ENCODE measurements at regions not wholly inside any gene's neighbourhood (a gene's known extent, or its start where the extent isn't known, plus 50 kb on each side); places are given as distances from the start of the nearest gene placed in this dataset.
"Not testable (repeated sequence)": the region's sequence is repeated elsewhere in the genome, so short reads cannot be mapped to it uniquely, and the experiment has no call there.

- H2AFZ ChIP-seq (ENCODE audit: low read depth, low read length); H3K9me1 ChIP-seq (ENCODE audit: control insufficient read depth, insufficient read depth, low read length); H3K36me3 ChIP-seq (ENCODE audit: control insufficient read depth, insufficient read depth, low read length); H3K9ac ChIP-seq (ENCODE audit: insufficient read depth in 1 of 2, low read depth in 2 of 2, low read length in 2 of 2); DNase-seq (ENCODE audit: extremely low read depth in 1 of 4, low spot score in 3 of 4); H4K20me1 ChIP-seq (replicated peaks; ENCODE audit: control insufficient read depth, insufficient read depth, low read length); H3K4me2 ChIP-seq (ENCODE audit: insufficient read depth, low read length); POLR2A ChIA-PET; ATAC-seq; BruUV-seq (replicated peaks); H3K27ac ChIP-seq (ENCODE audit: extremely low read depth, low read depth, low read length); H3K27me3 ChIP-seq (ENCODE audit: control insufficient read depth in 2 of 2, insufficient read depth in 2 of 2, low read length in 2 of 2); intact Hi-C loops (cut with micrococcal nuclease); H3K9me3 ChIP-seq (replicated peaks; ENCODE audit: control insufficient read depth, insufficient read depth, low read depth, low read length); CTCF ChIA-PET (ENCODE audit: low intra/inter-chr PET ratio); H3K4me1 ChIP-seq (replicated peaks in 1 of 2; ENCODE audit: control insufficient read depth in 2 of 2, insufficient read depth in 2 of 2, low read length in 2 of 2); H3K4me3 ChIP-seq; FAIRE-seq; H3K79me2 ChIP-seq (ENCODE audit: control insufficient read depth, insufficient read depth, low read length); in situ Hi-C loops (cut with MboI): not testable (repeated sequence)
- 40% methylated on average over 2 of the region's 7 CpGs for WGBS (ENCODE audit: insufficient coverage, low coverage, missing lambda C conversion rate)
- 0 out of 6 replicates have a peak, but pooled peaks of 1 of the 3 experiments have one; percentile 8 for TF ChIP-seq CTCF (IDR thresholded peaks at IDR 0.05 in 2 of 3, conservative IDR thresholded peaks at IDR 0.05 in 1 of 3; ENCODE audit: insufficient read depth in 2 of 3, low read depth in 1 of 3, low read length in 3 of 3)
Measured at GRCh38 chr1:243053048-243053447, 202.0 kb downstream of the CEP170 start.

GRCh38 chr1:243050613-243051012, 204.5 kb downstream of the CEP170 start:
- H2AFZ ChIP-seq (ENCODE audit: low read depth, low read length); H3K4me2 ChIP-seq (ENCODE audit: insufficient read depth, low read length); H3K27me3 ChIP-seq (ENCODE audit: control insufficient read depth in 2 of 2, insufficient read depth in 2 of 2, low read length in 2 of 2); H3K9me3 ChIP-seq (replicated peaks; ENCODE audit: control insufficient read depth, insufficient read depth, low read depth, low read length); intact Hi-C loops (cut with micrococcal nuclease); BruUV-seq (replicated peaks); H3K79me2 ChIP-seq (ENCODE audit: control insufficient read depth, insufficient read depth, low read length); H3K27ac ChIP-seq (ENCODE audit: extremely low read depth, low read depth, low read length); in situ Hi-C loops (cut with MboI); H3K9ac ChIP-seq (ENCODE audit: insufficient read depth in 1 of 2, low read depth in 2 of 2, low read length in 2 of 2); H3K4me1 ChIP-seq (replicated peaks in 1 of 2; ENCODE audit: control insufficient read depth in 2 of 2, insufficient read depth in 2 of 2, low read length in 2 of 2); FAIRE-seq; H3K9me1 ChIP-seq (ENCODE audit: control insufficient read depth, insufficient read depth, low read length); H3K4me3 ChIP-seq; CTCF ChIA-PET (ENCODE audit: low intra/inter-chr PET ratio); H3K36me3 ChIP-seq (ENCODE audit: control insufficient read depth, insufficient read depth, low read length); H4K20me1 ChIP-seq (replicated peaks; ENCODE audit: control insufficient read depth, insufficient read depth, low read length); ATAC-seq; DNase-seq (ENCODE audit: extremely low read depth in 1 of 4, low spot score in 3 of 4): not testable (repeated sequence)
- WGBS (ENCODE audit: insufficient coverage, low coverage, missing lambda C conversion rate) = 34% methylated on average over 5 of the region's 9 CpGs
- POLR2A ChIA-PET = interaction anchor here (0.6 kb wide), 1 partner anchor 347 kb away, joined by 4 read pairs; no protein-coding TSS in a partner anchor

- H3K4me1 ChIP-seq (replicated peaks in 1 of 2; ENCODE audit: control insufficient read depth in 2 of 2, insufficient read depth in 2 of 2, low read length in 2 of 2); H3K4me3 ChIP-seq; H3K9me3 ChIP-seq (replicated peaks; ENCODE audit: control insufficient read depth, insufficient read depth, low read depth, low read length); DNase-seq (ENCODE audit: extremely low read depth in 1 of 4, low spot score in 3 of 4); H3K9ac ChIP-seq (ENCODE audit: insufficient read depth in 1 of 2, low read depth in 2 of 2, low read length in 2 of 2); H3K27ac ChIP-seq (ENCODE audit: extremely low read depth, low read depth, low read length); intact Hi-C loops (cut with micrococcal nuclease); H3K79me2 ChIP-seq (ENCODE audit: control insufficient read depth, insufficient read depth, low read length); H3K36me3 ChIP-seq (ENCODE audit: control insufficient read depth, insufficient read depth, low read length); H3K27me3 ChIP-seq (ENCODE audit: control insufficient read depth in 2 of 2, insufficient read depth in 2 of 2, low read length in 2 of 2); H3K4me2 ChIP-seq (ENCODE audit: insufficient read depth, low read length); H3K9me1 ChIP-seq (ENCODE audit: control insufficient read depth, insufficient read depth, low read length); FAIRE-seq; ATAC-seq; in situ Hi-C loops (cut with MboI); CTCF ChIA-PET (ENCODE audit: low intra/inter-chr PET ratio); H4K20me1 ChIP-seq (replicated peaks; ENCODE audit: control insufficient read depth, insufficient read depth, low read length); H2AFZ ChIP-seq (ENCODE audit: low read depth, low read length); BruUV-seq (replicated peaks): not testable (repeated sequence)
- WGBS (ENCODE audit: insufficient coverage, low coverage, missing lambda C conversion rate) = 40% methylated on average over 10 of the region's 14 CpGs
- POLR2A ChIA-PET = interaction anchor here (0.6 kb wide), 1 partner anchor 348 kb away, joined by 4 read pairs; no protein-coding TSS in a partner anchor
Measured at GRCh38 chr1:243049716-243050115, 205.4 kb downstream of the CEP170 start.

All from K562 (cell line).